ENCODE measurements at regions not wholly inside any gene's neighbourhood (a gene's known extent, or its start where the extent isn't known, plus 50 kb on each side); places are given as distances from the start of the nearest gene placed in this dataset.

- no peaks in the 10 kb centered on the region for H3K36me3 ChIP-seq (ENCODE audit: control insufficient read depth in 2 of 2, insufficient read depth in 1 of 2, low read length in 2 of 2)
- POLR2A ChIA-PET: no interaction called here
Observed at GRCh38 chrX:2589186-2590020, 88.6 kb upstream of the DHRSX start.

GRCh38 chrX:2588049-2588448 lies 87.3 kb upstream of the DHRSX start:
- TF ChIP-seq ZNF146 (tag by site-specific recombination; IDR thresholded peaks at IDR 0.05) (peak; percentile 80), ZNF596 (tag by site-specific recombination; IDR thresholded peaks at IDR 0.05) (no peak)
- peaks cover 5% of the 10 kb centered on the region for H3K4me1 ChIP-seq (ENCODE audit: control insufficient read depth, insufficient read depth, low read length)
- POLR2A ChIA-PET: no interaction called here

More at GRCh38 chrX:2589186-2590020, 88.6 kb upstream of the DHRSX start:
- Histone ChIP-seq H3K4me1 (ENCODE audit: control insufficient read depth, insufficient read depth, low read length) (peaks cover 4% of the 10 kb centered on the region; the same call in 1 of the 2 replicates), H3K4me3 (ENCODE audit: low read depth, low read length) (no peak overlapping the region), H3K27ac (ENCODE audit: extremely low read depth, low read depth, low read length) (no peak overlapping the region), H3K9me3 (ENCODE audit: control insufficient read depth, insufficient read depth, low read depth, low read length) (no peaks in the 10 kb centered on the region)
- no peak for TF ChIP-seq ZSCAN23 (tag by site-specific recombination; IDR thresholded peaks at IDR 0.05)
- TF ChIP-seq ZBTB44 (tag by site-specific recombination; IDR thresholded peaks at IDR 0.05): no peak
- 0 out of 2 replicates have a peak, but pooled peaks have one; percentile 20 for TF ChIP-seq ZEB2 (tag by site-specific recombination; IDR thresholded peaks at IDR 0.05)
- TF ChIP-seq ZNF621 (tag by site-specific recombination; IDR thresholded peaks at IDR 0.05): no peak
- no peak for TF ChIP-seq ZNF335 (tag by site-specific recombination; conservative IDR thresholded peaks at IDR 0.05)
- no peak for TF ChIP-seq ZNF654 (tag by site-specific recombination; IDR thresholded peaks at IDR 0.05; ENCODE audit: low read depth)
- no peak for TF ChIP-seq ZNF792 (tag by site-specific recombination; IDR thresholded peaks at IDR 0.05)
- no peak for TF ChIP-seq ZSCAN5A (tag by site-specific recombination; IDR thresholded peaks at IDR 0.05)
- CTCF ChIA-PET: no interaction called here

GRCh38 chrX:2587146-2587545 lies 86.4 kb upstream of the DHRSX start:
- Histone ChIP-seq H3K27ac (ENCODE audit: extremely low read depth, low read depth, low read length) (no peak overlapping the region), H3K36me3 (ENCODE audit: control insufficient read depth in 2 of 2, insufficient read depth in 1 of 2, low read length in 2 of 2) (no peaks in the 10 kb centered on the region), H3K4me3 (ENCODE audit: low read depth, low read length) (no peak overlapping the region), H3K9me3 (ENCODE audit: control insufficient read depth, insufficient read depth, low read depth, low read length) (no peaks in the 10 kb centered on the region), H3K4me1 (ENCODE audit: control insufficient read depth, insufficient read depth, low read length) (peaks cover 5% of the 10 kb centered on the region)
- ChIA-PET POLR2A (no interaction called here), CTCF (no interaction called here)
- TF ChIP-seq ZFP3 (tag by site-specific recombination; IDR thresholded peaks at IDR 0.05; ENCODE audit: low read depth) (no peak), ZNF324 (tag by site-specific recombination; IDR thresholded peaks at IDR 0.05) (no peak), ZNF391 (tag by site-specific recombination; IDR thresholded peaks at IDR 0.05; ENCODE audit: borderline replicate concordance, low read depth) (no peak), ZNF148 (tag by site-specific recombination; IDR thresholded peaks at IDR 0.05; ENCODE audit: borderline replicate concordance) (no peak), ZNF548 (tag by site-specific recombination; IDR thresholded peaks at IDR 0.05) (no peak), ZNF121 (tag by site-specific recombination; IDR thresholded peaks at IDR 0.05) (no peak), ZNF24 (tag by site-specific recombination; IDR thresholded peaks at IDR 0.05) (no peak), ZBTB17 (tag by site-specific recombination; IDR thresholded peaks at IDR 0.05) (no peak), ZXDB (tag by site-specific recombination; IDR thresholded peaks at IDR 0.05) (no peak), ZNF274 (IDR thresholded peaks at IDR 0.05; ENCODE audit: low read length) (no peak), ZNF274 (tag by site-specific recombination; IDR thresholded peaks at IDR 0.05; ENCODE audit: borderline replicate concordance) (no peak), ZNF560 (tag by site-specific recombination; IDR thresholded peaks at IDR 0.05; ENCODE audit: borderline replicate concordance) (no peak), ZNF26 (tag by site-specific recombination; IDR thresholded peaks at IDR 0.05) (no peak)

More at GRCh38 chrX:2588049-2588448, 87.3 kb upstream of the DHRSX start:
- CTCF ChIA-PET: no interaction called here
- H3K9me3 ChIP-seq (ENCODE audit: control insufficient read depth, insufficient read depth, low read depth, low read length): no peaks in the 10 kb centered on the region
- H3K36me3 ChIP-seq (ENCODE audit: control insufficient read depth in 2 of 2, insufficient read depth in 1 of 2, low read length in 2 of 2): no peaks in the 10 kb centered on the region
- no peak overlapping the region for H3K4me3 ChIP-seq (ENCODE audit: low read depth, low read length)
- H3K27ac ChIP-seq (ENCODE audit: extremely low read depth, low read depth, low read length): no peak overlapping the region

Measured in HEK293 (cell line).